Adrenal gland (tissue), 5 donors: ENCODE measurements at regions not wholly inside any gene's neighbourhood (a gene's known extent, or its start where the extent isn't known, plus 50 kb on each side); places are given as distances from the start of the nearest gene placed in this dataset.

ENCODE experiments used
- CTCF ChIP-seq, 6 experiments: fragments of 450-650 bp in 4 of 6; fragments of 200-600 bp in 2 of 6; sonication (generic) in 1 of 6; IDR thresholded peaks; 1 replicate in 5 of 6; 2 replicates in 1 of 6; pipeline versions ENCODE4 v1.5.1 to v1.8.0; 2016 to 2021; ENCODE audit warnings: antibody characterized with exemption in 6 of 6, mild to moderate bottlenecking in 2 of 6, moderate library complexity in 1 of 6
- POLR2A ChIP-seq, 2 donors: fragments of 450-650 bp; IDR thresholded peaks; one replicate each; pipeline ENCODE4 v1.6.1; 2017; ENCODE audit warnings: antibody characterized with exemption in 2 of 2, mild to moderate bottlenecking in 2 of 2, moderate library complexity in 1 of 2
- donor health status: DM: no; HTN: no; CAD: no.

- TF ChIP-seq CTCF (IDR thresholded peaks at IDR 0.05) (no peak), POLR2A (IDR thresholded peaks at IDR 0.05) (no peak)
Measured at GRCh38 chr11:69906453-69906907, 87.3 kb upstream of the FGF3 start.
